GM12891 (cell line): ENCODE measurements at regions not wholly inside any gene's neighbourhood (a gene's known extent, or its start where the extent isn't known, plus 50 kb on each side); places are given as distances from the start of the nearest gene placed in this dataset.
"Not testable (repeated sequence)": the region's sequence is repeated elsewhere in the genome, so short reads cannot be mapped to it uniquely, and the experiment has no call there.

ENCODE experiments used
- POLR2A ChIP-seq: IDR thresholded peaks from 2 replicates; pipeline ENCODE4 v1.6.1; 2011; ENCODE audit warnings: low read depth, low read length, control low read depth
- POLR2AphosphoS5 ChIP-seq: IDR thresholded peaks from 2 replicates; pipeline ENCODE4 v1.6.1; 2011; ENCODE audit warnings: low read depth, low read length, control low read depth

DNA sequence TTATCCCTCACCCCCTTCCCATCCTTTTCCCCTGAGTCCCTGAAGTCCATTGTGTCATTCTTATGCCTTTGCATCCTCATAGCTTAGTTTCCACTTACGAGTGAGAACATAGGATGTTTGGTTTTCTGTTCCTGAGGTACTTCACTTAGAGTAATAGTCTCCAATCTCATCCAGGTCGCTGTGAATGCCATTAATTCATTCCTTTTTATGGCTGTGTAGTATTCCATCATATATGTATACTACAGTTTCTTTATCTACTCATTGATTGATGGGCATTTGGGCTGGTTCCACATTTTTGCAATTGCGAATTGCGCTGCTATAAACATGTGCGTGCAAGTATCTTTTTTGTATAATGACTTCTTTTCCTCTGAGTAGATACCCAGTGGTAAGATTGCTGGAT, 172.1 kb downstream of the URI1 start:
- TF ChIP-seq POLR2A, POLR2AphosphoS5: not testable (repeated sequence)
